ENCODE measurements at regions not wholly inside any gene's neighbourhood (a gene's known extent, or its start where the extent isn't known, plus 50 kb on each side); places are given as distances from the start of the nearest gene placed in this dataset.

DNA sequence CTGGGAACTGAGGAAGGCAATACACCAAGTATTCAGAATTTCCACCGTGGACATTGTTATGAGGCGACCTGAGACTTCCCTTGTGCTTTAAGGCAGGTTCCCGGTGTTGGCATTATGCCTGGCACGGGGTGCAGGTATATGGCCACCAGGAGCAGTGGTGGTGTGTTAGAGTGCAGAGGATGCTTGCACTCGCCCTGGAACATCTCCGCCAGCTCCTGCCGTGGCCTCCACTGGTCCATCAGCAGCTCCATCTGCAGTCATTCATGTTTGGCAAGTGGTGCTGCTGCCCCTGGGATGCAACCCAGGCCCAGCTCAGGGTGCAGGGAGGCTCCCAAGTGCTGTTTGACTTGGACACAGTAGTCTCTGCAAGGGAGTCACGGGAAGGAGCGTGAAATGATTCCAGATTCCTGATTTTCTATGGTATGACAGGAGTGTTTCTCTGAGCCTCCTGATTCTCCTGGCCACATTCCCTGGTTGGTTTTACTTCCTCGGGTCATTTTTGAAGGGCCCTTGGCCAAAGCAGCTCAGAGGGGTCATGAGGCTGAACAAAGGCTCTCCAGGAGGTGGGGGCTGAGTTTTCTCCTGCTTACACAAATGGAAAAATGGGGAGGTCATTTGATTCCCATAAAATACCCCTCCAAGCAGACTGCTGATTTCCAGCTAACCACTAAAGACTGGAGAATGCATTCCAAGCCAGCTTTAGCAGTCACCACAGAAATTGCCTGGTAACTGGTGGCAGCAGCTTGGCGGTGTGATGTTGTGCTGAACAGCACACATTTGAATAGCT lies 60.4 kb upstream of the PSEN2 start:
- no peak for TF ChIP-seq CBX2 (IDR thresholded peaks at IDR 0.05; ENCODE audit: borderline replicate concordance, low read depth)
- no peak for TF ChIP-seq CTCF (IDR thresholded peaks at IDR 0.05)
- no peak for TF ChIP-seq RFX5 (IDR thresholded peaks at IDR 0.05)
- TF ChIP-seq, protein P1, sequence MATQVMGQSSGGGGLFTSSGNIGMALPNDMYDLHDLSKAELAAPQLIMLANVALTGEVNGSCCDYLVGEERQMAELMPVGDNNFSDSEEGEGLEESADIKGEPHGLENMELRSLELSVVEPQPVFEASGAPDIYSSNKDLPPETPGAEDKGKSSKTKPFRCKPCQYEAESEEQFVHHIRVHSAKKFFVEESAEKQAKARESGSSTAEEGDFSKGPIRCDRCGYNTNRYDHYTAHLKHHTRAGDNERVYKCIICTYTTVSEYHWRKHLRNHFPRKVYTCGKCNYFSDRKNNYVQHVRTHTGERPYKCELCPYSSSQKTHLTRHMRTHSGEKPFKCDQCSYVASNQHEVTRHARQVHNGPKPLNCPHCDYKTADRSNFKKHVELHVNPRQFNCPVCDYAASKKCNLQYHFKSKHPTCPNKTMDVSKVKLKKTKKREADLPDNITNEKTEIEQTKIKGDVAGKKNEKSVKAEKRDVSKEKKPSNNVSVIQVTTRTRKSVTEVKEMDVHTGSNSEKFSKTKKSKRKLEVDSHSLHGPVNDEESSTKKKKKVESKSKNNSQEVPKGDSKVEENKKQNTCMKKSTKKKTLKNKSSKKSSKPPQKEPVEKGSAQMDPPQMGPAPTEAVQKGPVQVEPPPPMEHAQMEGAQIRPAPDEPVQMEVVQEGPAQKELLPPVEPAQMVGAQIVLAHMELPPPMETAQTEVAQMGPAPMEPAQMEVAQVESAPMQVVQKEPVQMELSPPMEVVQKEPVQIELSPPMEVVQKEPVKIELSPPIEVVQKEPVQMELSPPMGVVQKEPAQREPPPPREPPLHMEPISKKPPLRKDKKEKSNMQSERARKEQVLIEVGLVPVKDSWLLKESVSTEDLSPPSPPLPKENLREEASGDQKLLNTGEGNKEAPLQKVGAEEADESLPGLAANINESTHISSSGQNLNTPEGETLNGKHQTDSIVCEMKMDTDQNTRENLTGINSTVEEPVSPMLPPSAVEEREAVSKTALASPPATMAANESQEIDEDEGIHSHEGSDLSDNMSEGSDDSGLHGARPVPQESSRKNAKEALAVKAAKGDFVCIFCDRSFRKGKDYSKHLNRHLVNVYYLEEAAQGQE (IDR thresholded peaks at IDR 0.05), result no peak
- TF ChIP-seq JUN (IDR thresholded peaks at IDR 0.05), result no peak
- TF ChIP-seq MAX (IDR thresholded peaks at IDR 0.05), result no peak

Data from A549 (cell line).